ENCODE measurements at regions not wholly inside any gene's neighbourhood (a gene's known extent, or its start where the extent isn't known, plus 50 kb on each side); places are given as distances from the start of the nearest gene placed in this dataset.

DNA sequence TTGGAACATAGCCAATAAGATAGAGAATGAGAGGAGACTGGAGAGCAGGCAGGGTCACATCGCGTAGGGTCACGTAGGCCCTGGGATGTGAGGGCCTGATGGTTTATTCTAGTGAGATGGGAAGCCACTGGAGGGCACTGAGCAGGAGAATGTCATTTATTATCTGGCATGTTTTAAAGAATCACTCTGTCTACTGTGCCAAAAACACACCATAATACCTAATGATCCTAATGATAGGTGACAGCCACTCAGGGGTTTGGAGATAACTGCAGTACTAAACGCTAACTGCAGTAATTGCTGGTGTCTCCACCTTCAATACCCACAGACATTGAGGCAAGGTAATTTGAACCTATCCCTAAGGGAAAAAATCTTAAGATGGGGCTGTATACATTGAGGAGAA is 185.4 kb downstream of the TTLL7 start:
- H3K36me3 ChIP-seq (ENCODE audit: insufficient read depth, low read length), result no peaks in the 10 kb centered on the region
- no peaks in the 10 kb centered on the region for H3K4me1 ChIP-seq (ENCODE audit: insufficient read depth, low read length)
- H3K9me3 ChIP-seq (ENCODE audit: control insufficient read depth, insufficient read depth, low read length), result no peaks in the 10 kb centered on the region
- H3K9ac ChIP-seq (ENCODE audit: low read depth, low read length), result no peak overlapping the region

DNA sequence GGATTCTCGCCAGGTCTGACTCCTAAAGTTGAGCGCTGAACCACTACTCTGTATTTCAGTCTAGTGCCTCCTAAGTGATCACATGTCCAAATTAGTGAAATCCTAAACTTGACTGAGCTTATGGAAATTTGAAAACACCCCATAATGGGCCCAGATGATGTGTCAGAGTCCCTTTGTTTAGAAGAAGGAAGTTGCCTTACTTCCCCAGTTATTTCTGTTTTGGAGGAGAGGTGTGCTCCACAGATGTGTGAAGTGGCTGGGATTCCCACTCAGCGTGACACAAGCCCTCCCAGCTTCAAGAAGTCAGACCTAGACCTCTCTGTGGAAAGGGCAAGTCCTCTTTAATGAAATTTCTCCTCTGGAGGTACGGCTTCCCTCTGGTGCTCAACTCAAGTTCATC is 188.8 kb downstream of the TTLL7 start:
- H3K4me1 ChIP-seq (ENCODE audit: insufficient read depth, low read length), result no peaks in the 10 kb centered on the region
- H3K9me3 ChIP-seq (ENCODE audit: control insufficient read depth, insufficient read depth, low read length), result no peaks in the 10 kb centered on the region
- H3K36me3 ChIP-seq (ENCODE audit: insufficient read depth, low read length), result no peaks in the 10 kb centered on the region
- no peak overlapping the region for H3K9ac ChIP-seq (ENCODE audit: low read depth, low read length)

DNA sequence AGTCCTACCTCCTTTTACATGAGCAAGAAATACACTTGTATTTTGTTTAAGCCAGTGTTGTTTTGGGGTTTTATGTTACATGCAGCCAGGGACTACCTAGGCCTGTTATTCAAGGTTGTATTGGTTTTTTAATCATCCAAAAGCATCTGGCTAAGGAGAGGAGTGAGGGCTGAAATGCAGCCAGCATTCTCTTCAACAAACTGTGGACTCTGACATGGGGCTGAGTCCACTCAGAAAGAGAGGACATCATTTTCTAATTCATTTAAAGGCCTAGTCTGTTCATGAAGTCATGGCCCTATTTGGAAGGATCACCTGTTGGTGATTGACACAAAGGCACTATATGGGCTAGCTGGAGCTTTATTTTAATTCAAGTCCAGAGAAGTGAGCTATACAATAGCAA is 190.4 kb downstream of the TTLL7 start:
- Histone ChIP-seq H3K4me1 (ENCODE audit: insufficient read depth, low read length) (no peaks in the 10 kb centered on the region), H3K9ac (ENCODE audit: low read depth, low read length) (no peak overlapping the region), H3K36me3 (ENCODE audit: insufficient read depth, low read length) (no peaks in the 10 kb centered on the region), H3K9me3 (ENCODE audit: control insufficient read depth, insufficient read depth, low read length) (no peaks in the 10 kb centered on the region)

DNA sequence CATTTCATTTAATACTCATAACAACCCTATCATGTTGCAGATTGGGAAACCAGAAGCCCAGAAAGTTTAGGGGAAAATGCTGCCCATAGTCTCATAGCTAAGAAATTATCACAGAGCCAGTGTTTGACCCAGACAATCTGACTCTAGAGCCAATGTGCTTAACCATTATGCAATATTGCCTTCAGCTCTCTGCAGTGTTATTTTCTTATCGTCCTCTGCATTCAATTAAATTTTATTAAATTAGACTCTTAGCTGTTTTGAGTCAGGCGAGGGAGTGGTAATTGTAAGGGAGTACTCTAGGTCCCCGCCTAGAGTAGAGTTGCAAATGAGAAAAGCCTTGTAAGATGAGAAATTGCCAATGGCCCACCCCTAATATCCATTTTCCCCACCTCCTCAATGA is 191.1 kb downstream of the TTLL7 start:
- no peaks in the 10 kb centered on the region for H3K36me3 ChIP-seq (ENCODE audit: insufficient read depth, low read length)
- H3K9me3 ChIP-seq (ENCODE audit: control insufficient read depth, insufficient read depth, low read length), result no peaks in the 10 kb centered on the region
- H3K9ac ChIP-seq (ENCODE audit: low read depth, low read length), result no peak overlapping the region
- H3K4me1 ChIP-seq (ENCODE audit: insufficient read depth, low read length), result no peaks in the 10 kb centered on the region

DNA sequence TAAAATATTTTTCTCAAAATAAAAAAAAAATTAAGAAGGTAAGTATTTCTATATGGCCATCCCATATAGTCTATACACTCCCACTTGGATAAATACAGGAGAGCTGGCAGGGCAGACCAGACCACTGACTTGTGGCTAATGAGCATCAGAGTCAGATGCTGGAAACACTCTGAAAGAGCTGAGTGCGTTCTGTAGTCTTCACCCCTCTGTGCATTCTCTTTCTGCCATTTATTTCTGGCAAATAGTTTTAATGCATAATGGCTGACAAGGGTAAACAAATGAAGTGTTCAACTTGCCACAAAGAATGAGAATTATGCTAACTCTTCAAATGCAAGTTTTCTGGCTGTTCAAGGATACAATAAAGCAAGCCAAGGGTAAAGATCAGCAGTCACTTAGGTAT is 191.7 kb downstream of the TTLL7 start:
- H3K4me1 ChIP-seq (ENCODE audit: insufficient read depth, low read length), result no peaks in the 10 kb centered on the region
- H3K36me3 ChIP-seq (ENCODE audit: insufficient read depth, low read length), result no peaks in the 10 kb centered on the region
- no peak overlapping the region for H3K9ac ChIP-seq (ENCODE audit: low read depth, low read length)
- H3K9me3 ChIP-seq (ENCODE audit: control insufficient read depth, insufficient read depth, low read length), result no peaks in the 10 kb centered on the region

DNA sequence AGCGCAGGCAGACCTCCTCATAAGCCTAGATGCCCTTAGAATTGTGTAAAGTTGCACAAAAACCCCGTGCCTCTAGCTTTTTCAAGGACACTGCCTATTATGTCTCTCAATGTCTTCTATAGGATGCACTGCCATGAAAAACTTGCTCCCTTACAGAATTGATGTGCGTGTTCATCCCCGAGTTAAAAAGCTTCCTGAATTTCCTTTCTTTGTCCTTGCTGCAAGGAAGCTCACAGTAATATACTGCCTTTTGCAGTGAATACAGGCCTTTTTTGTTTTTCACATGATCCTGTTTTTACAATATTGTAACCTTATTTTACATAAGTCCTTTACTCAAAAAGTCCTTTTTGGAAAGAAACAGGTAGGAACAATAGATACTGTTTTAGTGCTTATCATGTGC is 193.0 kb downstream of the TTLL7 start:
- H3K4me1 ChIP-seq (ENCODE audit: insufficient read depth, low read length), result no peaks in the 10 kb centered on the region
- H3K9me3 ChIP-seq (ENCODE audit: control insufficient read depth, insufficient read depth, low read length), result no peaks in the 10 kb centered on the region
- H3K9ac ChIP-seq (ENCODE audit: low read depth, low read length), result no peak overlapping the region
- no peaks in the 10 kb centered on the region for H3K36me3 ChIP-seq (ENCODE audit: insufficient read depth, low read length)

DNA sequence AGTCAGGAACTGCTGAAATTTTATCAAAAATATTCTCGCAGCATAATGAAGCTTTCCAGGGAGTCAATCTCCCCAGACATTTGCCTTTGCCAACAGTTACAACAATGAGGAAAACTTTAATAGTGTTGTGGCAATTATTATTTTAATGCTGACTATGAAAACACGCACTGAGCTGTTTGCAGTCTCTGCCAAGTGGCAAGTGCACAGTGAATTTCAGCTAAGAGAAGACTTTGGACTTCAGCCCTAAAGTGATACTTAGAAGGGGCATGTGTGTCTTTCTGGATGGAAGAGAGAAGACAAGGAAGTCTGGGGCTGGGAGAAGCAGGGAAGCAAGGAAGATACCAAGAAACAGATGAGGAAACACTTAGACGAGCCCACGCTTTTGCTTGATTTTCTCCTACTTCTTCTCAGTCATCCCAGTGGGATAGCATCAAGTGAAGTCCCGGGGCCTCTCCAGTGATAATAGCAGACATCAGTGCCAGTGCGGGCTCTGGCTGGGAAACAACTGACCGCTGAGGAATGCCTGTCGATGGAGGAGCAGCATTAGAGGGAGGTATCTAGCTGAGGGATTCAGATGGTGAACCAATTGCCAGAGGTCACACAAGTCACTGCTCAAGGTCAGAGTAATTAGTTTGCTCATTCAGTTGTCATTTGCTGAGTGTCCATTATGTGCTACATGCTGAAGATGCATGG is 196.3 kb downstream of the TTLL7 start:
- Histone ChIP-seq H3K9me3 (ENCODE audit: control insufficient read depth, insufficient read depth, low read length) (no peaks in the 10 kb centered on the region), H3K9ac (ENCODE audit: low read depth, low read length) (no peak overlapping the region), H3K36me3 (ENCODE audit: insufficient read depth, low read length) (no peaks in the 10 kb centered on the region), H3K4me1 (ENCODE audit: insufficient read depth, low read length) (peaks cover 9% of the 10 kb centered on the region; the same call in 1 of the 2 replicates)

DNA sequence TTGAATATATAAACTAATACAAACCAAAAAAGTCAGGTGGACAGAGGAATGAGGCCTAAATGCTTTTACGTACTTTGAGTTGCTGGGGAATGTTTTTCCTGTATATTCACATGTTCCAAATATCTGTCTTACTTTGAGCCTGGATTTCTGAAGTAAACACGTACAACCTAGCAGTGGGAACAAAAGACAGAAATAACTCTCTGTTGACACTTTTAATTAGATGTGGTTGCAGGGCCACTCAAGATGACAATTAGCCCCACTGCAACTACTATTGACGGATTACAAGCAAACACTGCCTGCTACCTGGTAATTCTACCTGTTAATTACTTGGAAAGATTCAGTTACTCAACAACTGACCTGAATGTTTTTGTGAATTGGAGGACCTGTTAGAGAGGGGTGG is 196.9 kb downstream of the TTLL7 start:
- Histone ChIP-seq H3K4me1 (ENCODE audit: insufficient read depth, low read length) (peaks cover 9% of the 10 kb centered on the region; the same call in 1 of the 2 replicates), H3K9me3 (ENCODE audit: control insufficient read depth, insufficient read depth, low read length) (no peaks in the 10 kb centered on the region), H3K9ac (ENCODE audit: low read depth, low read length) (no peak overlapping the region), H3K36me3 (ENCODE audit: insufficient read depth, low read length) (no peaks in the 10 kb centered on the region)

DNA sequence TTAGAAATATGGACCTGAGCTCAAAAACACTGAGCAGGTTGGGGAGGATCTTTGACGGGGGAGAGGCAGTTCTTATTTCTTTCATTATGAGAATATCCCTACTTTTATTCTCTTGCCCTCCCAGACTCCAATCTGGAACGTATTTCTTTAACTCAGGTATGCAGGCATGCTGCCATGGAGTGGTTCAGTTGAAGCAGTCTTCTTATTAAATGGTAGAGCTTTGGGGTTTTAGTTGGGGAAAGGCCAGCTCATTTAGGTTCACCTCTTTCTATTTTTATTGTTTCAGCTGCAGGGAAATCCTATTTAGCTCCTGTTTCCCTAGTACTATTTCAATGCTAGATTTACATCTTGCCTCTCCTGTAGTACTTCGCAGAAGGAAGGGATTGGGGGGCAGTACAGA is 198.9 kb downstream of the TTLL7 start:
- H3K9ac ChIP-seq (ENCODE audit: low read depth, low read length), result no peak overlapping the region
- H3K36me3 ChIP-seq (ENCODE audit: insufficient read depth, low read length), result no peaks in the 10 kb centered on the region
- H3K4me1 ChIP-seq (ENCODE audit: insufficient read depth, low read length), result peaks cover 9% of the 10 kb centered on the region; the same call in 1 of the 2 replicates
- no peaks in the 10 kb centered on the region for H3K9me3 ChIP-seq (ENCODE audit: control insufficient read depth, insufficient read depth, low read length)

DNA sequence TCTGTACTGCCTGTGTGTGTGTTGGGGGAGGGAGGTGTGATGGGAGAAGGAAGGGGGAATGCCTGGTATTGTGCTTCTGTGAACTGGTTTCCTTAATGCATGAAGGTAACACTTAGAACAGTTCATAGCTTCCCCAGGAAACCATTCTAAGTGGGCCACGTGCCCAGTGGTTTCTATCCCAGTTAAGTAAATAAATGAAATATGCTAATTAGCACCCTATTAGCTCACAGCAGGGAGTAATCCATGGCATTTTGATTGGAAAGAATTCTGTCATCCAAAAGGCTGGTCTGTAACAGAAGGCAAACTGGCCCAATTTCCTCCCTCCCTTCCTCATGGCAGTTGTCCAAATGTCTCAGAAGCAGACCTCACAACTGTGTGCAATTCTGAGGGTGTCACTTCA is 199.3 kb downstream of the TTLL7 start:
- H3K9me3 ChIP-seq (ENCODE audit: control insufficient read depth, insufficient read depth, low read length), result no peaks in the 10 kb centered on the region
- no peak overlapping the region for H3K9ac ChIP-seq (ENCODE audit: low read depth, low read length)
- no peaks in the 10 kb centered on the region for H3K36me3 ChIP-seq (ENCODE audit: insufficient read depth, low read length)
- H3K4me1 ChIP-seq (ENCODE audit: insufficient read depth, low read length), result peaks cover 9% of the 10 kb centered on the region; the same call in 1 of the 2 replicates

DNA sequence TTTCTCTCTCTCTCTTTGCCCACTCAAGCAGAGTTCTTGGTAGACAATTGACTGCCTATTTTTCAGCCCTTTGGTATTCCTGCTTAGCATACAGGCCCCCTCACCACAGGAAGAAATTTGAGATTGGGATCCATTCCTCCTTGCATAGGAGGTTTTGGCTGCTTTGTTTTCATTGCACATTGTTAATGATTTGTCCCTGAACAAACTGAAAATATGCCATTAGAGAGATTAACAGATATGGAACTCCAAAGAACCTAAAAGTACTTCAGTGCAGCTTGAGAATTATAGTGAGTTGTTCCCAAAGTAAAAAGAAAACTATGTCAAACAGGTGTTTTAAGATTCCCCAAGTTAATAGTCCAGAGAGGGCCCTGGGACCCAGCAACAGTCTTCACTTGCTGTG is 200.0 kb downstream of the TTLL7 start:
- Histone ChIP-seq H3K4me1 (ENCODE audit: insufficient read depth, low read length) (peaks cover 9% of the 10 kb centered on the region; the same call in 1 of the 2 replicates), H3K36me3 (ENCODE audit: insufficient read depth, low read length) (no peaks in the 10 kb centered on the region), H3K9ac (ENCODE audit: low read depth, low read length) (no peak overlapping the region), H3K9me3 (ENCODE audit: control insufficient read depth, insufficient read depth, low read length) (no peaks in the 10 kb centered on the region)

DNA sequence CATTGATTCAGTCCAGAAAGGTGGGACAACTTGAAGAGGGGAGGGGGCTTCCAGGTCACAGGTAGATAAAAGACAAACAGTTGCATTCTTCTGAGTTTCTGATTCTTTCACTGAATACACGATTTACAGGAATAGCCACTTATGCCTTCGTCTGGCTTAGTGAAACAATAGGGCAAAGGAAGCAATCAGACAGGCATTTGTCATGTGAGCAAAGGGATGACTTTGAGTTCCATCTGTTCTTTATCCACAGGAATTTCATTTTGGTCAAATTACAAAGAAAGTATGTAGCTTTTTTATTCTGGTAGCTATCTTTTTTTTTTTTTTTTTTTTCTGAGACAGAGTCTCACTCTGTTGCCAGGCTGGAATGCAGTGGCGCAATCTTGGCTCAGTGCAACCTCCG is 202.5 kb downstream of the TTLL7 start:
- Histone ChIP-seq H3K9ac (ENCODE audit: low read depth, low read length) (no peak overlapping the region), H3K36me3 (ENCODE audit: insufficient read depth, low read length) (no peaks in the 10 kb centered on the region), H3K9me3 (ENCODE audit: control insufficient read depth, insufficient read depth, low read length) (no peaks in the 10 kb centered on the region)

DNA sequence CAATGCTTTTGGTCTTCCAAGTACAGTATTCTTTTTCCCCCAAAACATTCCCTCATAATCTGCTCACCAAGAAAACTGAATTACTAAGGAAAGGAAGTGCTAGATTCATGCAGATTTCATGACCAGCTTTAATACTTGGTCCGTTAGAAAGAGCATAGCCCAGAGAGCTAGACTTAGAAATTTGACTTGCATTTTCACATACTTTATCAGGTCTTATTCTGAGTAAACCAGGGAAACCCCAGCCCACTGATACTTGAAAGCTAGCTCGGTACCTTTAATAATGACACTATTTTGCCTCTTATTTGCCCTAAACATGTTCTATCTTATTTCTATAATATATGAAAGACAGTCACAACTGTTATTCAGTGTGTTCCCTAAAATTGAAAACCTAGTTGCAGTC is 204.5 kb downstream of the TTLL7 start:
- Histone ChIP-seq H3K9me3 (ENCODE audit: control insufficient read depth, insufficient read depth, low read length) (no peaks in the 10 kb centered on the region), H3K9ac (ENCODE audit: low read depth, low read length) (no peak overlapping the region), H3K36me3 (ENCODE audit: insufficient read depth, low read length) (no peaks in the 10 kb centered on the region), H3K4me1 (ENCODE audit: insufficient read depth, low read length) (peaks cover 8% of the 10 kb centered on the region; the same call in 1 of the 2 replicates)

More for the DNA sequence above, 202.5 kb downstream of the TTLL7 start:
- peaks cover 9% of the 10 kb centered on the region; the same call in 1 of the 2 replicates for H3K4me1 ChIP-seq (ENCODE audit: insufficient read depth, low read length)

DNA sequence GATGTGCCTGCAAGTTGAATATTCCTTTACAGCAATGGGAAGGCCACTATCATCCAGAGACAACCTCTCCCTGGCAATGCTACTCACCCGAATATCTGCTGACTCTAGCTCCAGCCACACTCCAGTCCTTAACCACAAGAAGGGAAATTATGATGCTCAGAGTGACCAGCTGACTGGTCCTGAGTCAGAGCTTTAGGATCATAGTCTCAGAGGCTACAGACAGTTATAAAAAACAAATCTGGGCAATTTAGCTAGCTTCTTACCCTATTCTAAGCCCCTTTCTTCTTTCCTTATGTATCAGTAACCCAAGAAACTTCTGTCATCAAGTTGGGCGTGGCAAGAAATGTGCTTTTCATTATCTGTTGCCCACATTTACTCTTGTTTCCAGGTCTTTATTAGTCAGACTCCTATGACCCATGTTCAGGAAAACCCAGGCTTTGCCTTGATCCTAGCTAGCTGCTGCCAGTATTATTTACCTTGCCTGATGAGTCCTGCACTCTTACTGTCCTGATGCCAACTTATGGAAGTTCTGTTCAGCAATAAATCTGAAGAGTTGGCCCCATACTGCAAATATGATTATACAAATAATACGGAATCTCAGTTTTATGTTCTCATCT is 207.0 kb downstream of the TTLL7 start:
- no peaks in the 10 kb centered on the region for H3K9me3 ChIP-seq (ENCODE audit: control insufficient read depth, insufficient read depth, low read length)
- no peak overlapping the region for H3K9ac ChIP-seq (ENCODE audit: low read depth, low read length)
- no peaks in the 10 kb centered on the region for H3K36me3 ChIP-seq (ENCODE audit: insufficient read depth, low read length)
- peaks cover 6% of the 10 kb centered on the region for H3K4me1 ChIP-seq (ENCODE audit: insufficient read depth, low read length)

DNA sequence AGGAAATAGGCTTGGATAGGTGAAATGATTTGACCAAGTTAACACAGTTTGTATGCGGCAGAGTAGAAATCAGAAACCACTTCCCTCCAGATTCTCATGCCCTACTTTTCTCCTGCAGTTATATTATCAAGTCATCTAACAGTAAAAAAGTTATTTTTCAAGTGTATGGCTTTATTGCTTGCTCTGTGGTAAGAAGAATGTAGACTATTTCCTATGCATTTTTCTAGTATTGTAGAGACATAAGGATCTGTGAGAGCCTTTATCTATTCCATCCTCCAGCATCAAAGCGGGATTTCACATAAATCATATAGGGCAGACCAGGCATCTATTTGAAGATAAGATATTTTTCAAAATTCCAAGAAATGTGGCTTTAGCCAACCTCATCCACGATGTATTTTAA is 208.5 kb downstream of the TTLL7 start:
- H3K4me1 ChIP-seq (ENCODE audit: insufficient read depth, low read length), result peaks cover 6% of the 10 kb centered on the region
- no peaks in the 10 kb centered on the region for H3K36me3 ChIP-seq (ENCODE audit: insufficient read depth, low read length)
- H3K9me3 ChIP-seq (ENCODE audit: control insufficient read depth, insufficient read depth, low read length), result no peaks in the 10 kb centered on the region
- H3K9ac ChIP-seq (ENCODE audit: low read depth, low read length), result no peak overlapping the region

All from ES-I3 (cell line).